Fibroblast of the aortic adventitia (primary cell): ENCODE measurements at regions not wholly inside any gene's neighbourhood (a gene's known extent, or its start where the extent isn't known, plus 50 kb on each side); places are given as distances from the start of the nearest gene placed in this dataset.
"Not testable (repeated sequence)": the region's sequence is repeated elsewhere in the genome, so short reads cannot be mapped to it uniquely, and the experiment has no call there.

Experiments used
- DNase-seq: peaks from one replicate; pipeline ENCODE4 v3.0.0-alpha.2; 2010; ENCODE audit warnings: low read depth
- H3K4me3 ChIP-seq: 2 replicates; pipeline ENCODE4 v1.5.1; 2011; ENCODE audit warnings: low read depth, mild to moderate bottlenecking, control low read depth, low read length, moderate library complexity
- CTCF ChIP-seq: IDR thresholded peaks from 2 replicates; pipeline ENCODE4 v1.5.1; 2011; ENCODE audit warnings: mild to moderate bottlenecking, low read length, control low read depth, inconsistent platforms; ENCODE audit not compliant: insufficient read depth

GRCh38 chr12:92414170-92415070 is 268.8 kb upstream of the BTG1 start:
- no peak for DNase-seq
- no peak overlapping the region for H3K4me3 ChIP-seq
- no peak for TF ChIP-seq CTCF

DNA sequence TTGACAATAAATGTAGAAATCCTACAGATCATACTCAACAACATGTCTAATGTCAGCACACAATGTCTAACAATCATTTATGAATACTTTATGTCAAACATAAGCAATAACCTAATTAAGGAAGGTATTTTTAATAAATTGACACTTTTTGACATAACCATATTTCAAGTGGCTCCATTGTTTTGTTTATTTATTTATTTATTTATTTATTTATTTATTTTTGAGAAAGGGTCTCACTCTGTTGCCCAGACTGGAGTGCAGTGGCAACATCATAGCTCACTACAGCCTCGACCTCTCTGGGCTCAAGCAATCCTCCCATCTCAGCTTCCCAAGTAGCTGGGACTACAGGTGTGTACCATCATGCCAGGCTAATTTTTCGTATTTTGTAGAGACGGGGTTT is 267.6 kb upstream of the BTG1 start:
- no peak for DNase-seq
- H3K4me3 ChIP-seq: no peak overlapping the region
- no peak for TF ChIP-seq CTCF

DNA sequence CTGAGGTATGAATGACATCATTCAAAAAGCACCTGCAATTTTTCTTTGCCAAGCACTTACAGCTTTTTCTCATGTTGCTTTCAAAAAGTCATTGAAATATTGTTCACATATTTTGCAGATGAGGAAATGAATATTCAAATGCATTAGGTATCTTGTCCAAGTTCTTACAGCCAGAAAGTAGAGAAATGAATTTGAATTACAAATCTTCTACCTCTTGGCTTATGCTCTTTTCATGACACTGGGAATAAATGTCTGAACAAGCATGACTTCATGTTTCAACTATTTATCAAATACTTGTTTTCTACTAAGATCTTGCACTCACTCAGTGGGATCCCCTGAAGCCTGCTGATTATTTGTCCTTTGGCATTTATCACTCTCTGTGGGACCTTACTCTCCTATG is 267.2 kb upstream of the BTG1 start:
- H3K4me3 ChIP-seq: no peak overlapping the region
- no peak for TF ChIP-seq CTCF
- no peak for DNase-seq

DNA sequence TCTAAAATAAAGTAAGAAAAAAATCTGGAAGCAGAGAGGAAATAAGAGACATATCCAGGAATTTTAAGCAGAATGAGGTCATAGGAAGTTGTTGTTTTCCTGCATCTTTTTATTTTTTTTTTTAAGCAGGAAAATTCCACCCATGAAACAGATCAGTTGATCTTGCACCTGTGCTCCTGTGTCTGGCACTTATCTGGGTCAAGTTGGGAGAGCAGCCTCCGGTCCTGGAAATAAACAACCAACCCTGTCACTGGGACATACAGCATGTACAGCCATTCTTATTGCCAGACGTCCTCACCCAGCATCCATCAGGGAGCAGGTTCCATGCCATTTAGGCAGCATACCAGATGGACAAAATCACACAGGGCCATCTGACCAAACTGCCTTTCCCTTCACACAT is 266.0 kb upstream of the BTG1 start:
- H3K4me3 ChIP-seq: no peak overlapping the region
- no peak for DNase-seq
- TF ChIP-seq CTCF: no peak

GRCh38 chr12:92408072-92408900 is 262.6 kb upstream of the BTG1 start:
- peak; percentile 30 for DNase-seq

DNA sequence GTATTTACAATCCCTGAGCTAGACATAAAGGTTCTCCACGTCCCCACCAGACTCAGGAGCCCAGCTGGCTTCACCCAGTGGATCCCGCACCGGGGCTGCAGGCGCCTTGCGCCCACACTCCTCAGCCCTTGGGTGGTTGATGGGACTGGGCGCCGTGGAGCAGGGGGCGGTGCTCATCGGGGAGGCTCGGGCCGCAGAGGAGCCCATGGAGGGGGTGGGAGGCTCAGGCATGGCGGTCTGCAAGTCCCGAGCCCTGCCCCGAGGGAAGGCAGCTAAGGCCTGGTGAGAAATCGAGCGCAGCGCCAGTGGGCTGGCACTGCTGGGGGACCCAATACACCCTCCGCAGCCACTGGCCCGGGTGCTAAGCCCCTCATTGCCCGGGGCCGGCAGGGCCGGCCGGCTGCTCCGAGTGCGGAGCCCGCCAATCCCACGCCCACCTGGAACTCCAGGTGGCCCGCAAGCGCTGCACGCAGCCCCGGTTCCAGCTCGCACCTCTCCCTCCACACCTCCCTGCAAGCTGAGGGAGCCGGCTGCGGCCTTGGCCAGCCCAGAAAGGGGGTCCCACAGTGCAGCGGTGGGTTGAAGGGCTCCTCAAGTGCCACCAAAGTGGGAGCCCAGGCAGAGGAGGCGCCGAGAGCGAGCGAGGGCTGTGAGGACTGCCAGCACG is 260.9 kb upstream of the BTG1 start:
- DNase-seq, H3K4me3 ChIP-seq: not testable (repeated sequence)

More at GRCh38 chr12:92408072-92408900, 262.6 kb upstream of the BTG1 start:
- peak; percentile 54 for TF ChIP-seq CTCF
- no peak overlapping the region for H3K4me3 ChIP-seq

- not testable (repeated sequence) for DNase-seq, H3K4me3 ChIP-seq
Observed at GRCh38 chr12:92405801-92406251, 260.2 kb upstream of the BTG1 start.
